ENCODE measurements at regions not wholly inside any gene's neighbourhood (a gene's known extent, or its start where the extent isn't known, plus 50 kb on each side); places are given as distances from the start of the nearest gene placed in this dataset.

DNA sequence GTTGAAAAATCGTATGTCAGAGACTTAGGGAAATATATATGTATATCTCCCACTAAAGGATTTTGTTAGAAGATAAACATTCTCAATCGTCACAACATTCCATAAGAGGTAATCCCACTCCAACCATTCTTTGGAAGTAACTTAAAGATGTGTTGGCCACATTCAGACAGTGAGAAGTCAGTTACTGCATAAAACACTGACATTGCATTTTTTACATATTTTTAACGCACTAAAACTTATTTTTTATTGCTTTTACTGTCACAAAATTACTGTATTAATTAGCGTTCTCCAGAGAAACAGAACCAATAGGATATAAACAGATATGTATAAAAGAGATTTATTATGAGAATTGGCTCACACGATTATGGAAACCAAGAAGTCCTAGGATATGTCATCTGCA, 74.3 kb upstream of the VGLL2 start:
- Histone ChIP-seq H3K4me3 (ENCODE audit: control extremely low read depth in 1 of 5, extremely low read depth in 1 of 5, insufficient read depth in 1 of 5, low read depth in 2 of 5, low read length in 4 of 5) (no peak overlapping the region), H4K20me1 (ENCODE audit: control insufficient read depth, insufficient read depth, low read length, poor library complexity, severe bottlenecking) (no peaks in the 10 kb centered on the region), H3K36me3 (replicated peaks in 1 of 2; ENCODE audit: control extremely low read depth in 1 of 2, control insufficient read depth in 1 of 2, extremely low read depth in 1 of 2, insufficient read depth in 2 of 2, low read length in 1 of 2) (no peaks in the 10 kb centered on the region), H3K9ac (ENCODE audit: low read length) (no peak overlapping the region), H3K79me2 (ENCODE audit: control insufficient read depth, insufficient read depth, low read length) (no peaks in the 10 kb centered on the region), H3K27ac (ENCODE audit: low read length in 2 of 2) (no peak overlapping the region), H3K4me1 (ENCODE audit: control insufficient read depth in 2 of 2, insufficient read depth in 2 of 2, low read length in 2 of 2) (no peaks in the 10 kb centered on the region), H3K27me3 (replicated peaks in 1 of 4; ENCODE audit: control extremely low read depth in 1 of 4, control insufficient read depth in 3 of 4, insufficient read depth in 4 of 4, low read length in 3 of 4) (no peaks in the 10 kb centered on the region), H3K4me2 (replicated peaks; ENCODE audit: low read depth, low read length, poor library complexity, severe bottlenecking) (no peak overlapping the region), H2AFZ (ENCODE audit: insufficient read depth, low read depth, low read length, poor library complexity, severe bottlenecking) (no peak overlapping the region), H3K9me3 (ENCODE audit: control extremely low read depth in 1 of 3, control insufficient read depth in 2 of 3, insufficient read depth in 1 of 3, low read length in 2 of 3) (no peaks in the 10 kb centered on the region)
- ChIA-PET POLR2A (no interaction called here), CTCF (no interaction called here)
- Mint-ChIP-seq H3K27me3 (no peaks in the 10 kb centered on the region), H3K4me1 (no peaks in the 10 kb centered on the region), H3K9me3 (ENCODE audit: insufficient read depth) (peaks cover 3% of the 10 kb centered on the region), H3K4me3 (no peak overlapping the region), H3K27ac (no peak overlapping the region)
- intact Hi-C loops (cut with micrococcal nuclease): no loop called here
- ATAC-seq (ENCODE audit: low read depth): no peak
- WGBS (ENCODE audit: insufficient coverage): 88% methylated on average over 1 of the region's 5 CpGs
- no peak for DNase-seq
- TF ChIP-seq EZH2 (IDR thresholded peaks at IDR 0.05; ENCODE audit: borderline replicate concordance, insufficient read depth, low read depth, low read length, poor library complexity, severe bottlenecking): no peak
- TF ChIP-seq, protein P1, sequence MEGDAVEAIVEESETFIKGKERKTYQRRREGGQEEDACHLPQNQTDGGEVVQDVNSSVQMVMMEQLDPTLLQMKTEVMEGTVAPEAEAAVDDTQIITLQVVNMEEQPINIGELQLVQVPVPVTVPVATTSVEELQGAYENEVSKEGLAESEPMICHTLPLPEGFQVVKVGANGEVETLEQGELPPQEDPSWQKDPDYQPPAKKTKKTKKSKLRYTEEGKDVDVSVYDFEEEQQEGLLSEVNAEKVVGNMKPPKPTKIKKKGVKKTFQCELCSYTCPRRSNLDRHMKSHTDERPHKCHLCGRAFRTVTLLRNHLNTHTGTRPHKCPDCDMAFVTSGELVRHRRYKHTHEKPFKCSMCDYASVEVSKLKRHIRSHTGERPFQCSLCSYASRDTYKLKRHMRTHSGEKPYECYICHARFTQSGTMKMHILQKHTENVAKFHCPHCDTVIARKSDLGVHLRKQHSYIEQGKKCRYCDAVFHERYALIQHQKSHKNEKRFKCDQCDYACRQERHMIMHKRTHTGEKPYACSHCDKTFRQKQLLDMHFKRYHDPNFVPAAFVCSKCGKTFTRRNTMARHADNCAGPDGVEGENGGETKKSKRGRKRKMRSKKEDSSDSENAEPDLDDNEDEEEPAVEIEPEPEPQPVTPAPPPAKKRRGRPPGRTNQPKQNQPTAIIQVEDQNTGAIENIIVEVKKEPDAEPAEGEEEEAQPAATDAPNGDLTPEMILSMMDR (IDR thresholded peaks at IDR 0.05): no peak

DNA sequence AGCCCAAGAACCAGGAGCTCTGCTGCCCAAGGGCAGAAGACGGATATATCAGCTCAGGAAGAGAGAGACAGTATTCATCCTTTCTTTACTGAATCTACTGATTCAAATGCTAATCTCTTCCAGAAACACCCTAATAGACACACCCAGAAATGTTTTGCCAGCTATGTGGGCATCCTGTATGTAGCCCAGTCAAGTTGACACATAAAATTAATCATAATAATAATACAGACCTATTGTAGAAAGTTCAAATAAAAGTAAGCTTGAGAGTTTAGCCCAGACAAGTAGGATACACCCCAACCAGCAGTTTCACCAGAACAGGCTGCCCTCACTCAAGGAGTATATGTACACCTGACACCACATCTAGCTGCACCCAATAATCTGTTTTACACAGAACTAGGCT, 73.9 kb upstream of the VGLL2 start:
- H3K9me3 Mint-ChIP-seq (ENCODE audit: insufficient read depth): peaks cover 3% of the 10 kb centered on the region
- H3K27ac ChIP-seq (ENCODE audit: low read length in 2 of 2): no peak overlapping the region
- H3K27me3 ChIP-seq (replicated peaks in 1 of 4; ENCODE audit: control extremely low read depth in 1 of 4, control insufficient read depth in 3 of 4, insufficient read depth in 4 of 4, low read length in 3 of 4): no peaks in the 10 kb centered on the region
- ChIA-PET CTCF (no interaction called here), POLR2A (no interaction called here)
- H3K4me3 ChIP-seq (ENCODE audit: control extremely low read depth in 1 of 5, extremely low read depth in 1 of 5, insufficient read depth in 1 of 5, low read depth in 2 of 5, low read length in 4 of 5): no peak overlapping the region
- no peak for ATAC-seq (ENCODE audit: low read depth)
- TF ChIP-seq, protein P1 (IDR thresholded peaks at IDR 0.05): no peak
- no peak for TF ChIP-seq EZH2 (IDR thresholded peaks at IDR 0.05; ENCODE audit: borderline replicate concordance, insufficient read depth, low read depth, low read length, poor library complexity, severe bottlenecking)
- WGBS (ENCODE audit: insufficient coverage): no CpG with 5 or more reads among the region's 1 CpG
- no peaks in the 10 kb centered on the region for H4K20me1 ChIP-seq (ENCODE audit: control insufficient read depth, insufficient read depth, low read length, poor library complexity, severe bottlenecking)
- H3K9ac ChIP-seq (ENCODE audit: low read length): no peak overlapping the region
- H3K4me1 Mint-ChIP-seq: no peaks in the 10 kb centered on the region
- DNase-seq: no peak
- H3K79me2 ChIP-seq (ENCODE audit: control insufficient read depth, insufficient read depth, low read length): no peaks in the 10 kb centered on the region
- no peaks in the 10 kb centered on the region for H3K27me3 Mint-ChIP-seq
- H3K4me1 ChIP-seq (ENCODE audit: control insufficient read depth in 2 of 2, insufficient read depth in 2 of 2, low read length in 2 of 2): no peaks in the 10 kb centered on the region
- H2AFZ ChIP-seq (ENCODE audit: insufficient read depth, low read depth, low read length, poor library complexity, severe bottlenecking): no peak overlapping the region
- no peak overlapping the region for H3K4me3 Mint-ChIP-seq
- intact Hi-C loops (cut with micrococcal nuclease): no loop called here
- H3K36me3 ChIP-seq (replicated peaks in 1 of 2; ENCODE audit: control extremely low read depth in 1 of 2, control insufficient read depth in 1 of 2, extremely low read depth in 1 of 2, insufficient read depth in 2 of 2, low read length in 1 of 2): no peaks in the 10 kb centered on the region
- H3K9me3 ChIP-seq (ENCODE audit: control extremely low read depth in 1 of 3, control insufficient read depth in 2 of 3, insufficient read depth in 1 of 3, low read length in 2 of 3): no peaks in the 10 kb centered on the region
- no peak overlapping the region for H3K4me2 ChIP-seq (replicated peaks; ENCODE audit: low read depth, low read length, poor library complexity, severe bottlenecking)
- no peak overlapping the region for H3K27ac Mint-ChIP-seq

All from B cell (primary cell).